HL-60 (cell line): ENCODE measurements at regions not wholly inside any gene's neighbourhood (a gene's known extent, or its start where the extent isn't known, plus 50 kb on each side); places are given as distances from the start of the nearest gene placed in this dataset.

Experiments
- DNase-seq, 2 experiments: peaks; one replicate each; pipeline ENCODE4 v3.0.0-alpha.2; 2010 to 2020; ENCODE audit warnings: low read depth in 1 of 2, low spot score in 1 of 2
- H3K27ac ChIP-seq: fragments of 250-450 bp; sonication (Bioruptor Pico); replicated peaks from 2 replicates; pipeline ENCODE4 v1.5.1; 2020; ENCODE audit warnings: mild to moderate bottlenecking, moderate library complexity
- H3K27me3 ChIP-seq: fragments of 250-450 bp; sonication (Bioruptor Pico); 2 replicates; pipeline ENCODE4 v1.5.1; 2021; ENCODE audit warnings: mild to moderate bottlenecking, moderate library complexity; ENCODE audit not compliant: insufficient read depth, poor library complexity, severe bottlenecking
- H3K4me3 ChIP-seq: replicated peaks from 2 replicates; pipeline ENCODE4 v1.5.1; 2011; ENCODE audit warnings: mild to moderate bottlenecking, control low read depth, low read length; ENCODE audit not compliant: insufficient read depth
- GABPA ChIP-seq: IDR thresholded peaks from 2 replicates; pipeline ENCODE4 v1.6.1; 2012; ENCODE audit warnings: low read depth
- POLR2AphosphoS5 ChIP-seq: IDR thresholded peaks from 2 replicates; pipeline ENCODE4 v1.6.1; 2012; ENCODE audit warnings: low read depth
- REST ChIP-seq: IDR thresholded peaks from 2 replicates; pipeline ENCODE4 v1.6.1; 2012; ENCODE audit warnings: low read depth; ENCODE audit not compliant: insufficient replicate concordance
- SPI1 ChIP-seq: IDR thresholded peaks from 2 replicates; pipeline ENCODE4 v1.6.1; 2012; ENCODE audit warnings: low read depth, mild to moderate bottlenecking, borderline replicate concordance
- TF ChIP-seq, protein P1 (sequence below): IDR thresholded peaks from one replicate; pipeline ENCODE4 v1.5.1; 2011; ENCODE audit warnings: low read length, control low read depth, inconsistent platforms; ENCODE audit not compliant: insufficient read depth

DNA sequence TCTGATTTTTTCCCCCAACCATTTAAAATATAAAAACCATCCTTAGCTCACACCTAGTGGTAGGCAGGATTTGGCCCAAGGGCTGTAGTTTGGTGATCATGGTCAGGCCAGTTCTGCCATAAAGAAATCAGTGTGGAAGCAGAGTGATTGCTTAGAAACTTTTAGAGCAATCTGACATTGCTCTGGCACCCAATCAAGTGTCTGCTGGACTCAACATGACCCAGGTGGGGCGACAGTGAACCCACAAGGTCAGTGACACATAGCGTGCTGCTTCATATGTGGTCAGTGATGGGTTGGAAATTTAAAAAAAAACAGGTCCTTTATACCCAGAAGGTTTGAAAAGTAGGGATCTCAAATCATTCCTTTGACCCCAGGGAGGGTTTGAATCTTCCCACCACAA is 107.9 kb downstream of the BANF2 start:
- Histone ChIP-seq H3K27me3 (no peaks in the 10 kb centered on the region), H3K27ac (no peak overlapping the region), H3K4me3 (no peak overlapping the region)
- TF ChIP-seq SPI1 (no peak), GABPA (no peak)
- TF ChIP-seq, protein P1, sequence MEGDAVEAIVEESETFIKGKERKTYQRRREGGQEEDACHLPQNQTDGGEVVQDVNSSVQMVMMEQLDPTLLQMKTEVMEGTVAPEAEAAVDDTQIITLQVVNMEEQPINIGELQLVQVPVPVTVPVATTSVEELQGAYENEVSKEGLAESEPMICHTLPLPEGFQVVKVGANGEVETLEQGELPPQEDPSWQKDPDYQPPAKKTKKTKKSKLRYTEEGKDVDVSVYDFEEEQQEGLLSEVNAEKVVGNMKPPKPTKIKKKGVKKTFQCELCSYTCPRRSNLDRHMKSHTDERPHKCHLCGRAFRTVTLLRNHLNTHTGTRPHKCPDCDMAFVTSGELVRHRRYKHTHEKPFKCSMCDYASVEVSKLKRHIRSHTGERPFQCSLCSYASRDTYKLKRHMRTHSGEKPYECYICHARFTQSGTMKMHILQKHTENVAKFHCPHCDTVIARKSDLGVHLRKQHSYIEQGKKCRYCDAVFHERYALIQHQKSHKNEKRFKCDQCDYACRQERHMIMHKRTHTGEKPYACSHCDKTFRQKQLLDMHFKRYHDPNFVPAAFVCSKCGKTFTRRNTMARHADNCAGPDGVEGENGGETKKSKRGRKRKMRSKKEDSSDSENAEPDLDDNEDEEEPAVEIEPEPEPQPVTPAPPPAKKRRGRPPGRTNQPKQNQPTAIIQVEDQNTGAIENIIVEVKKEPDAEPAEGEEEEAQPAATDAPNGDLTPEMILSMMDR, result no peak
- no peak for DNase-seq

- H3K27me3 ChIP-seq, result no peaks in the 10 kb centered on the region
- DNase-seq, result no peak
- TF ChIP-seq, protein P1, result no peak
- TF ChIP-seq SPI1, result no peak
- TF ChIP-seq GABPA, result no peak
- no peak for TF ChIP-seq POLR2AphosphoS5
- TF ChIP-seq REST, result no peak
- no peak overlapping the region for H3K27ac ChIP-seq
- no peak overlapping the region for H3K4me3 ChIP-seq
Observed at GRCh38 chr20:17806739-17807441, 107.1 kb downstream of the BANF2 start.

GRCh38 chr20:17806107-17806506 is 106.3 kb downstream of the BANF2 start:
- Histone ChIP-seq H3K27me3 (no peaks in the 10 kb centered on the region), H3K27ac (no peak overlapping the region), H3K4me3 (no peak overlapping the region)
- TF ChIP-seq, protein P1, result no peak
- TF ChIP-seq GABPA (no peak), SPI1 (no peak), REST (no peak), POLR2AphosphoS5 (no peak)
- no peak for DNase-seq

DNA sequence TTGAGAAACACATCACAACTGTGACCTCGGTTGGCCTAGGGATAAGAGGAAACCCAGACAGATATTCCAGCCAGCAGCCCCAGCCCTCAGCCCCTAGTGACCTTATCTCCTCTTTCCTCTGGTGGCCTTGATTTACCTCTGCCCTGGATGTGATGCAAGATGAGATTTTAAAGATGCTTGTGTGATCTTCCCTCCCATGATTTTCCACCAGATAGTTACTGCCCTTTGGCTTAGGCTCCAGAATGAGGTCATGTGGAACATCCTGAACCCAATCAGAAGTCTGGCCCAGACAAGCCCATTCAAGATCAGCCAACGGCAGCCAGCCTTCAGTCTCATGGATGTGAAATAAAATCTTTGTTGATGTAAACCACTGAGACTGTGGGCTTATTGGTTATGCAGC is 104.0 kb downstream of the BANF2 start:
- DNase-seq, result no peak
- no peaks in the 10 kb centered on the region for H3K27me3 ChIP-seq
- no peak overlapping the region for H3K4me3 ChIP-seq
- no peak overlapping the region for H3K27ac ChIP-seq
- no peak for TF ChIP-seq SPI1
- no peak for TF ChIP-seq POLR2AphosphoS5
- TF ChIP-seq GABPA, result no peak
- TF ChIP-seq, protein P1, result no peak
- TF ChIP-seq REST, result no peak
